T47D (cell line): ENCODE measurements at regions not wholly inside any gene's neighbourhood (a gene's known extent, or its start where the extent isn't known, plus 50 kb on each side); places are given as distances from the start of the nearest gene placed in this dataset.

Experiments used
- DNase-seq, 2 experiments: peaks; one replicate each; pipeline versions ENCODE4 v3.0.0 to v3.0.0-alpha.2; 2011 to 2012; ENCODE audit warnings: low read depth in 1 of 2, low spot score in 1 of 2
- JUND ChIP-seq: IDR thresholded peaks from 2 replicates; pipeline ENCODE4 v1.6.1; 2012; ENCODE audit warnings: low read depth
- in situ Hi-C: cut with HindIII; loops from 2 replicates; pipeline ENCODE4 v1.10.0; 2016; ENCODE audit warnings: low sequenced_read_pairs, low pct_unique_long_range_greater_than_20kb

- no peak for TF ChIP-seq JUND
- no peak for DNase-seq
- in situ Hi-C loops, result no loop called here
Measured at GRCh38 chr4:17368408-17368807, 143.5 kb downstream of the QDPR start.

GRCh38 chr4:17367201-17367600, 144.7 kb downstream of the QDPR start:
- DNase-seq, result no peak

GRCh38 chr4:17366496-17366895, 145.4 kb downstream of the QDPR start:
- no peak for TF ChIP-seq JUND
- in situ Hi-C loops, result no loop called here
- no peak for DNase-seq

More at GRCh38 chr4:17367201-17367600, 144.7 kb downstream of the QDPR start:
- TF ChIP-seq JUND, result no peak
- in situ Hi-C loops, result no loop called here

- DNase-seq, result no peak
- no peak for TF ChIP-seq JUND
- in situ Hi-C loops, result no loop called here
Measured at GRCh38 chr4:17362430-17362829, 149.5 kb downstream of the QDPR start.

GRCh38 chr4:17358241-17358640, 153.6 kb downstream of the QDPR start:
- no peak for DNase-seq
- TF ChIP-seq JUND, result no peak
- in situ Hi-C loops, result no loop called here

- no peak for DNase-seq
- no peak for TF ChIP-seq JUND
- in situ Hi-C loops, result no loop called here
Measured at GRCh38 chr4:17356926-17357325, 155.0 kb downstream of the QDPR start.

- in situ Hi-C loops, result no loop called here
- no peak for TF ChIP-seq JUND
- no peak for DNase-seq
Measured at GRCh38 chr4:17352357-17352756, 159.5 kb downstream of the QDPR start.

- peak; percentile 16 to 47 for DNase-seq
- in situ Hi-C loops, result no loop called here
- no peak for TF ChIP-seq JUND
Measured at GRCh38 chr4:17347445-17347844, 164.4 kb downstream of the QDPR start.

GRCh38 chr4:17339376-17339775, 172.5 kb downstream of the QDPR start:
- no peak for TF ChIP-seq JUND
- no peak for DNase-seq
- in situ Hi-C loops, result no loop called here

GRCh38 chr4:17336986-17337385, 174.9 kb downstream of the QDPR start:
- no peak for DNase-seq
- no peak for TF ChIP-seq JUND
- in situ Hi-C loops, result no loop called here

GRCh38 chr4:17336524-17336961, 175.3 kb downstream of the QDPR start:
- in situ Hi-C loops, result no loop called here
- no peak for TF ChIP-seq JUND
- DNase-seq, result no peak

GRCh38 chr4:17336069-17336468, 175.8 kb downstream of the QDPR start:
- no peak for TF ChIP-seq JUND
- in situ Hi-C loops, result no loop called here
- no peak for DNase-seq

- in situ Hi-C loops, result no loop called here
- no peak for DNase-seq
Measured at GRCh38 chr4:17335371-17335770, 176.5 kb downstream of the QDPR start.

GRCh38 chr4:17332478-17332877, 179.4 kb downstream of the QDPR start:
- in situ Hi-C loops, result no loop called here
- no peak for DNase-seq
- TF ChIP-seq JUND, result no peak

More at GRCh38 chr4:17335371-17335770, 176.5 kb downstream of the QDPR start:
- no peak for TF ChIP-seq JUND
